Fibroblast of villous mesenchyme (primary cell): ENCODE measurements at regions not wholly inside any gene's neighbourhood (a gene's known extent, or its start where the extent isn't known, plus 50 kb on each side); places are given as distances from the start of the nearest gene placed in this dataset.

Experiments used
- DNase-seq: peaks from one replicate; pipeline ENCODE4 v3.0.0-alpha.2; 2010; ENCODE audit warnings: low read depth
- H3K4me3 ChIP-seq: 2 replicates; pipeline ENCODE4 v1.5.1; 2011; ENCODE audit warnings: low read depth, mild to moderate bottlenecking, low read length
- CTCF ChIP-seq: IDR thresholded peaks from 2 replicates; pipeline ENCODE4 v1.5.1; 2012; ENCODE audit warnings: low read depth, mild to moderate bottlenecking, low read length; ENCODE audit not compliant: insufficient read depth

GRCh38 chr7:11985376-11985775 is 153.4 kb upstream of the THSD7A start:
- no peak overlapping the region for H3K4me3 ChIP-seq
- TF ChIP-seq CTCF, result no peak
- no peak for DNase-seq

GRCh38 chr7:11985971-11986370 is 154.0 kb upstream of the THSD7A start:
- no peak overlapping the region for H3K4me3 ChIP-seq
- no peak for TF ChIP-seq CTCF
- no peak for DNase-seq

- H3K4me3 ChIP-seq, result no peak overlapping the region
- TF ChIP-seq CTCF, result no peak
These were observed 156.2 kb upstream of the THSD7A start for GRCh38 chr7:11988186-11988585.

GRCh38 chr7:12002428-12002827 is 170.4 kb upstream of the THSD7A start:
- no peak for DNase-seq
- no peak for TF ChIP-seq CTCF
- H3K4me3 ChIP-seq, result no peak overlapping the region

More at GRCh38 chr7:11988186-11988585, 156.2 kb upstream of the THSD7A start:
- no peak for DNase-seq

GRCh38 chr7:12004581-12004980 is 172.6 kb upstream of the THSD7A start:
- TF ChIP-seq CTCF, result no peak
- no peak overlapping the region for H3K4me3 ChIP-seq
- DNase-seq, result no peak

GRCh38 chr7:12007576-12007975 is 175.6 kb upstream of the THSD7A start:
- no peak for DNase-seq
- TF ChIP-seq CTCF, result no peak

GRCh38 chr7:12013983-12014382 is 182.0 kb upstream of the THSD7A start:
- H3K4me3 ChIP-seq, result no peak overlapping the region
- no peak for DNase-seq
- TF ChIP-seq CTCF, result no peak

More at GRCh38 chr7:12007576-12007975, 175.6 kb upstream of the THSD7A start:
- H3K4me3 ChIP-seq, result no peak overlapping the region
